Superior temporal gyrus (tissue), 1 donor: ENCODE measurements at regions not wholly inside any gene's neighbourhood (a gene's known extent, or its start where the extent isn't known, plus 50 kb on each side); places are given as distances from the start of the nearest gene placed in this dataset.

Experiments used
- DNase-seq: peaks from one replicate; pipeline ENCODE4 v3.0.0-alpha.2; 2016; ENCODE audit errors: extremely low spot score

DNA sequence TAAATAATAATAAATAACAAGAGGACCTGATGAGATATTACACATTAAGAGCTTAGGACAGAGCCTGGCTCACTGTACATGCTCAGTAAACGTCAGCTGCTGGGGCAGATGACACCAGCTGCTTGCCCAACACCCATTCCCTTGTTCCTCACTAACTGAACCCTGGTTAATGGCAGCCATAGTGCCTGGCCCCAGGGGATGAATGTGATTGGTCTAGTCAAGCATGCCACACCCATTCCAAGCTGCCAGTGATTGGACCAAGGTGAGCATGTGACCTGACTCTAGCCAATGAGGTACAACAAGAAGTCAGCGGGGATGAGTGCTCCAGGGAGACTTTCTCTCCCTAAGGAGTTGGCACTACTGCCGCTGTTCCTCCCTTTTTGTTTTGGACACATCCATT, 85.1 kb upstream of the PTPN1 start:
- DNase-seq, result no peak

DNA sequence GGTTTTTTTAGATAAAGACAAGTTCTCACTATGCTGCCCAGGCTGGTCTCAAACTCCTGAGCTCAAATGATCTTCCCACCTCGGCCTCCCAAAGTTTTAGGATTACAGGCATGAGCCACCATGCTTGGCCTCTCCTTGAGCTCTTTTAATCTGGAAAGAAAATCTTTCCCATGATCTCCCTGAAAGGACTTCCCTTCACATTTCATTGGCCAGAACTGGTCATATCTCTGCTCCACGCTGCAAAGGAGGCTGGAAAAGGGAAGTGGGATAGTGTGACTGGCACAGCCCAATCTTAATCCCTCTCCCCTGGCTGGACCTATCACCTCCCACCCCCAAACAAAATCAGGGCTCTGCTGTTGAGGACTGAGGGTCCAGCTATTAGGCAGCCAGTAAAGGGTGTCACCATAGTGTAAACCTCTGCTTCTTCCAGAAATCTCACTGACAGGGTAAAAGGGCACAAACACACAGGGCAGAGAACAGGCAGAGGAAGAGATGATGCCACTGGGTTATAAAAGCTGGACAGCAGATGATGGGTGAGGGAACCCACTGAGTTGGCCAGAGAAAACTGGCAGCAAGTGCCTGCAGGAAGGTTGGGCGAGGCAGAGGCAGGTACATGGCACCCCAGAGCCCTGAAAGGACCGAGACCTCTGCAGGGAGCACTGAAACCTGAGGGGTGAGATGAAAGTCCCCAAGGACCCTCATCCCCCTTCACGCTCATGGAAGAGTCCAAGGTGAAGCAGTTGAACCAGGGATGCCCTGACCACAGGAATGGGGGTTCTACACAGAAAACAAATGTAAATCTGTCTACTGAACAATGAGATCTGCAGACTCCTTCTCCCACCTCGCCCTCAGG, 83.1 kb upstream of the PTPN1 start:
- no peak for DNase-seq

DNA sequence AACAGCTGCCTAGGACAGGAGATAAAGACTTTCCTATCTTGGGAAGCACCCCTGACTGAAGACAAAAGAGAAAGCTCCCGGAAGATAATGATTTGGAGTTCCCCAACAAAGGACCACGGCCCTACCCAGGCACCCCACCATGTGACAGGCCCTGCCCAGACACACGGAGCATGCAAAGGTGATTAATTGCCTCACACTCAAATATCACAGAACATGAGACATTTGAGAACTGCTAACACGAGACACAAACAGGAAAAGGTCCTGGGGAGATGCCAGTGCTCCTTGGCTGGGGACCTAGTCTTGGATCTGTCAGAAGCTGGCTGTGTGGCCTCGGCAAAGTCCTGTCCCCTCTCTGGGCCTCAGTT, 82.5 kb upstream of the PTPN1 start:
- no peak for DNase-seq

DNA sequence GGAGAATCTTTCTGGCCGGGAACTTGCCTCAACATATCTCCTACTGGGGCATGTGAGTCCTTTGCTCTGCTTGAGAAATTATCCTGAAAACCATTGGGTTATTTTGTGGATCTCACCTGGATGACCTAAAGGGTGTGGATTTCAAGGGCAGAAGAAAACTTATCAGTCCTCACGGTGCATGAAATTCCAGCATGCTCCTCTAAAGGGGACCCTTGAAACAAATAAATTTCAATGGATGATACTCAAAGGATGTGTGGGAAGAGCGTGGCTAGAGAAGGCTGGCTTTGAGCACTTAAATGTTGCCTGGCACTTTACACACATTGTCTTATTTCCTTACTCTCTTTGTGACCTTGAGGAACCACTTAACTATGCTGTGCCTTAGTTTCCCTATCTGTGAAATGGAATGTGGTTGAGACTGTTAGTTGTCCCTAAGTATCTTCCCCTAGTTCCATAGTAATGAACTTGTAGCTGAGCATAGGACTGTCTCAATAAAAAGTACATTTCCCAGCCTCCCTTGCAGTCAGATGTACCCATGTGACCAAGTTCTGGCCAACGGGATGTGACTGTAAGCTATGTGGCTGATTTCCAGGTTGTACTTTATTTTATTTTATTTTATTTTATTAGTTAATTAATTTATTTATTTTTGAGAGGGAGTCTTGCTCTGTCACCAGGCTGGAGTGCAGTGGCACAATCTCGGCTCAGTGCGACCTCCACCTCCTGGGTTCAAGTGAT, 81.9 kb upstream of the PTPN1 start:
- DNase-seq, result no peak

DNA sequence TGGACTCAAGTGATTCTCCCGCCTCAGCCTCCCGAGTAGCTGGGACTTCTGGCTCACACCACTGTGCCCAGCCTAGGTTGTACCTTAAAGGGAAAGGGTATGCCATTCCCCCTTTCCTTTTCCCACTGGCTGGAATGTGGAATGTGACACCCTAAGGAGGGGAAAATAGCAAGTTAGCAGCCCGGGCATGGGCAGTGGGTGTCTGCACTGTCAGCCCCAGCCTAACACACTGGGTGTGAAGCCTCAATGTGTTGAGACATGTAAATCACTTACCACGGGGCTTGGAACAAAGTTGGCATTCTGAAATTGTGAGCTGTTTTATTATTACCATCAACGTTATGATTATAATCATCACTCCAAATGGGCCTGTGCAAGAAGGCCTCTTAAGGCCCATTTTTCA, 80.8 kb upstream of the PTPN1 start:
- DNase-seq, result no peak

DNA sequence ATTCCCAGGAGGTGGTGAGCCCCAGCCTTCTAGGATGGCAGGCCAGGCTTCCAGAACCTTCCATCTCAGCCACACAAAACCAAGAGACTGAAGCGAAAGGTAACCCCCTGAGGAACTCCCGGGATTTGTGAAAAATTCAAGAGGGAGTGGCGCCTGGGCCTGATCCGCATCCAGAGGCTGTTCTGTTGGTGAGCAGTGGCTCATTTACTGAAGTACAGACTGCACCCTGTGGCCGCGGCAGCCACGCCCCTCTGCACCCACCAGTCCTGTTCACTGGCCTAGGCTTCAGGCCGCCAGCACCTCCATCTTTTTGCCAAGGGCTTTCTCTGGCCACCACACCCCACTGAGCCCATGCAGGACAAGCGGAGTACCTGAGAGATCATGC, 79.1 kb upstream of the PTPN1 start:
- no peak for DNase-seq

DNA sequence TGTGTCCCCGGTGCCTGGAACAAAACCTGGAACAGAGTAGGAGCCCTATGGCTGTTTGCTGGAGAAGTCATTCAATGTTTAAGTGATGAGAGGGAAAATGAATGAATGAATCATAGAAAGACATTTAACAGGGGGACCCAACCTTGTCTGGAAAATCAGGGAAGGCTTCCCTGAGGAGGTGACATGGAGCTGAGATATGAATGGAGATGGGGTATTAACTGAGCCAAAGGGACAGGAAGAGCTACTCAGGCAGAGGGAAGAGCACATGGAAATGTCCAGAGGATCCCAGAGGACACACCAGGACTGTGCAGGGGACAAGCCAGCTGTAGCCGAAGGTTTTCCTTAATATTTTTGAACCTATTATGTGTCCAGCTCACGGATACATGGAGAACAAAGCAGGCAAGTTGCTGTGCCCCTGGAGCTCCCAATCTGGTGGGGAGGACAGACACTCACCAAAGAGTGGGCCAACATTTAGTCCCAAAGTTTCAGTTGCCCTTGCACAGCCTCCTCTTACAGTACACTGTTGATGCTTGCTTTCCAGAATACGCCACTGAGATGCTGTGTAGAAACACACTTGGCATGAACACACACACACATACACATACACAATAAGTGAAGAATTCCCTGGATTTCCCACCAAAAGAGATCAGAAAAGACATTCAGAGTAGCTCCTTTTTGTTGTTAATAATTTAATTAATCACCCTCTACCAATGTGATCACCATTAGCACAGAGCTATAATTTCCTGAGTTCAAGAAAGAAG, 77.0 kb upstream of the PTPN1 start:
- no peak for DNase-seq

DNA sequence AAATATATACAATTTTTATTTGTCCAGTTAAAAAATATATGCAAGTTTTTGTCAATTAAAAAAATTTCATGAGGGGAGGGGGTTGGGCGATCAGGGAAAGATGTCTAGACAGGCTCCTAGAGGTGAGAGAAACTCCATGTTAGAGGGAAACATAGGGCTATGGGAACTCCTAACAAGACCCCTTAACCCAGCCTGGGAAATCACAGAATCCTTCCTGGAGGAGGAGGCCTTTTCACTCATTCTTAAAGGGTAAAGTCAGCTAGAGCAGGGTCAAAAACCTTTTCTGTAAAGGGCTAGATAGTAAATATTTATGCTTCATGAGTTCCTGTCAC, 75.9 kb upstream of the PTPN1 start:
- DNase-seq, result no peak

DNA sequence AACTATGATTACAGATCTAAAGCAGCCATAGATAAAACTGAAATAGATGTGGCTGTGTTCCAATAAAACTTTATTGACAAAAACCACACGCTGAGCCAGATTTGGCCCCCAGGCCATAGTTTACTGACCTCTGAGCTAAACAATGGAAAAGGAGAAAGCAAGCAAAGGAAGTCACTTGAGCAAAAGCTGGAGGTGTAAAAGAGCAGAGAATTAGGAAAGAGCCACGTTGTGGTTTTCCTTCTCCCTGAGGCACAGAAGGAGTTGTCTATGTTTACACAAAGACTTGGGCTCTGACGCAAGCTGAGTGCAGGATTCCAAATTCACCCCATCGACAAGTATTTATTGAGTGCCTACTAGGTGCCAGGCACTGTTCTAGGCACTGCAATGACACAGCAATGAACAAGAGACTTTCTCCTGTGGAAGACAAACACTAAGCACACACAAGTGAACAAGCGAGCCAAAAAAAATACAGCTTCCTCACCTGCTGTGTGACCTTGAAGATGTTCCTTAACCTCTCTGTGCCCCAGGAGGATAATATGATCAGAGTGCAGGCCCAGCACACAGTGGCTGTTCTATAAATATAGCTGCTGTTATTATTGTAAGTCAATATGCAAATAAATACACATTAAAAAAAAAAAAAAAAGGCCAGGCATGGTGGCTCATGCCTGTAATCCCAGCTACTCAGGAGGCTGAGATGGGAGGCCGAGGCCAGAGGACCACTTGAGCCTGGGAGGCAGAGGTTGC, 75.4 kb upstream of the PTPN1 start:
- DNase-seq, result no peak

DNA sequence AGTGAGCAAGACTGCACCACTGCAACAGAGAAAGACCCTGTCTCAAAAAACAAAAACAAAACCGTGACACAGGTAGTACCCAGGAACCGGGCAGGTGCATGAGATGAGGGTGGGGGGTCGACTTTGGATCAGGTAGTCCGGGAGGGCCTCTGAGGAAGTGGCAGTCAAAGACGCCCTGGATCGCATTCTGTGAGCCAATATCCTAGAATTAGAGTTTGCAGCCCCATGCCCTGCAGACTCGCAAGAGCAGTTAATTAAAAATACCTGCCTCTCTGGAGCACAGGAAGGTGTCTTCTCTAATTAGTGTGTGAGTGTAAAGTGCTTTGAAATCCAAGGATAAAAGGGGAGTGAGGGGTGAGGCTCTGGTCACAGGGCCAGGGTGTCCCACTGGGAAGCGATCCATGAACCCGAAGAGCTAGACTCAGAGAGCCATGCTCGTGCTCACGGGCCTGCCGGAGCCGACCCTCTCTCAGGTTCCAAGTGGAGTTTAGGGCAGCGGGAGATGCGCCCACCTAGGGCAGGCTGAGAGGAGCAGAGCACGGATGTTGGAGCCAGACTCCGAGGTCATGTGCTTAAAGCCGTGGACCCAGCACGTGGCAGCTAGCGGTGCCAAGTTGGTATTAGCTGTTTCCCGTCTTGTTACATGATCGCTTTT, 74.7 kb upstream of the PTPN1 start:
- DNase-seq, result no peak

DNA sequence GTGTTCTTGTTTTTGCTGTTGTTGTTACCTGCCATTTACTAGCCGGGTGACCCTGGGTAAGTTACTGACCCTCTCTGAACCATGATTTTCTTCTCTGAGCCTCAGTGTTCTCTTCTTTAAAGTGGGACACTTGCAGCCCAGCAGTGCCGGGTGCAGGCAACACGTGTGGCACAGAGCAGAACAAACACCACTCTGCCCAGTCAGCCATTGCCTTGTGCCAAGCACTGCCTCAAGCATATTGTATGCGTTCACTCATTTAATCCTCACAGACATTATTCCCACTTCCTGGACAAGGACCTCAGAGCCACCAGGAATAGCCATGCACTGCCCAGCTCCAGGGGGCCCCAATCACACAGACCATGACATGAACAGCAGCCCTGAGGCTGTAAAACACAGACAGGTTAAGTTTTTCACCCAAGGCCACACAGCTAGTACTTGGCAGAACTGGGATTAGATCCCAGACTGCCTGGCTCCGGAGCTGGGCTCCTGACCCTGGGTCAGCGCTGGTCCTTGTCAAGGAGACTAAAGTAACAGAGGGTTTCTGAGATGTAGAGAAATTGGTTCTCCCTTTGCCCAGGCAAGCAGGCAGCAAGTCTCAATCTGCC, 74.0 kb upstream of the PTPN1 start:
- no peak for DNase-seq

DNA sequence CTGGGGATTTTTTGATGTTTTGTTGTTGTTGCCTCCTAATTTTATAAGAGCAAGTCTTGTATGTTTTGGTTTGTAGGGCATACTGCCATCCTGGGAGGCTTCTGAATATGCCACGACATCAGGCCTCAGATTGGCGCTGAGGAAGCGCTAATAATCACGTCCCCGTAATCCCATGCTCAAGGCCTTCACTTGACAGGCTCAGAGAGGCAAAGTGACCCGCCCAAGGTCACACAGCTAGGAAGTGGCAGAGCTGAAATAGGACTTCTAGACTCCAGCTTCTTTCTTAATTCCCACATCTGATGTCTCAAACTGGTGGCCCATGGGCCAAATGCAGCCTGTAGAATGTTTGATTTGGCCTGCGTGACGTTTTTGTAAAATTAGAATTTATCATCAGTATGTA, 73.5 kb upstream of the PTPN1 start:
- no peak for DNase-seq

DNA sequence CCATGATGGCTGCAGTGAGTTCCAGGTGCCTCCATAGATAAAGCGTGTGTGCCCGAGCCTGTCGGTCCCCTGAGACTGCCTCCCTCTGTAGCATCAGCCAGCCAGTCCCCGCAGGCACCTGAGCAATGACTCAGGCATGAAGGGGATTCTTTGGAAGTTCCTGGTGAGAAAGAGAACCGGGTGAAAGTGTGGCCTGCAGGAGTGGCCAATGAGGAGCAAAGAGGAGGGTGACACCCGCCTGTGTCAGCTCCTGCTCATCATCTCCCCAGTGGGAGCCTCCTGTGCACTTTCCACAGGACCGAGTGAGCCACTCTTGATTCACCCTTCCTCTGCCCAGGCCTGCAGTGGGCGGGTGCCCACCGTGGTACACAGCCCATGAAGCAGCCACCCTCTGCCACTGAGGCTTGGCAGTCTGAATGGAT, 71.2 kb upstream of the PTPN1 start:
- DNase-seq, result no peak

DNA sequence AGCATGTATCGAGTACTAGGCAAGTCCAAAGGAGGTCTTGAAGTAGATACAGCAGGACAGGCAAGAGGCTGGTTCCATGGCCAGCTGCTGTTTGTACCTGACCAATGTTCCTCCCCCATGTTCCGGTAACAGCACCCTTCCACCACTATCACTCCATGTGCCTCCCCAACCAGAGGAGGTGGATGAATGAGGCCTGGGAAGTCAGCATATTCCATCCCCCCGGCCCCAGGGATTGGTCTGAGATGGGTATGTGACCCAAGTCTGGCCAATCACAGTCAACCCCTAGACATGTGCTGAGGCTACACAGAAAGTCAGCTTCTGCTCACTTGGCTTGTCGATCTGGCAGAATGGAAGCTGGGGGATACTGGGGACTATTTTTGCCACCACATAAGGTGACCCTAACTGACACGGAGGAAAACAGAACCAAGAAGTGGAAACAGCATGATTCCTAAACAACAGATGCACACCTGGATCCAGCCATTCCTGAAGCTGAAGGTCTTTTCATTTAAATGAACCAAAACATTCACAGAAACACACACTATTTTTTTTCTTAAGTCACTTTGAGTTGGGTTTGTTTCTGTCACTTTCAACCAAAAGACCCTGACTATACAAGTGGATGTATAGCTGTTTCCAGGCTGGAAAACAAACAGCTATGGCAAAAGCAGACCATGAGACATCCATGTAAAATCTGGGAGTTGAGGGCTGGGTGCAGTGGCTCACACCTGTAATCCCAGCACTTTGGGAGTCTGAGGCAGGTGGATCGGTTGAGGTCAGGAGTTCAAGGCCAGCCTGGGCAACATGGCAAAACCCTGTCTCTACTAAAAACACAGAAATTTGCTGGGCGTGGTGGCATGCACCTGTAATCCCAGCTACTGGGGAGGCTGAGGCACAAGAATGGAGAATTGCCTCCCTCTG, 70.4 kb upstream of the PTPN1 start:
- DNase-seq, result no peak

DNA sequence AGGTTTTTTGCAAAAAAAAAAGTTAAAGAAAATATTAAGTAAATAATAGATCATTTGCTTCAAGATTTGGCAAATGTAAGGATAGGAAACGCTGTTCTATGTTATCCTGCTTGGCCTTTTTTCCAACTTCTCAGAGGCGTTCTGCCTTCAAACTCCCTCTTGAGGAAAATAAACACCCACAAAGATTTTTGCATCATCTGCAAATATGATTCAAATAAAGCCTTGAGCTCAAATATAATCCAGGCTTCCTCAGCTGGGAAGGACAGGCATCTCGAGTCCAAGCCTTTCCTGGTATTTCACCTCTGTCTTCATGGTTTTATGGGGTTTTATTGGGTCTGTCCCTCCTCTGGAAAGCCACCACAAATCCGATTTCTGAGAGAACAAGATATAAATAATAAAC, 67.7 kb upstream of the PTPN1 start:
- DNase-seq, result no peak

DNA sequence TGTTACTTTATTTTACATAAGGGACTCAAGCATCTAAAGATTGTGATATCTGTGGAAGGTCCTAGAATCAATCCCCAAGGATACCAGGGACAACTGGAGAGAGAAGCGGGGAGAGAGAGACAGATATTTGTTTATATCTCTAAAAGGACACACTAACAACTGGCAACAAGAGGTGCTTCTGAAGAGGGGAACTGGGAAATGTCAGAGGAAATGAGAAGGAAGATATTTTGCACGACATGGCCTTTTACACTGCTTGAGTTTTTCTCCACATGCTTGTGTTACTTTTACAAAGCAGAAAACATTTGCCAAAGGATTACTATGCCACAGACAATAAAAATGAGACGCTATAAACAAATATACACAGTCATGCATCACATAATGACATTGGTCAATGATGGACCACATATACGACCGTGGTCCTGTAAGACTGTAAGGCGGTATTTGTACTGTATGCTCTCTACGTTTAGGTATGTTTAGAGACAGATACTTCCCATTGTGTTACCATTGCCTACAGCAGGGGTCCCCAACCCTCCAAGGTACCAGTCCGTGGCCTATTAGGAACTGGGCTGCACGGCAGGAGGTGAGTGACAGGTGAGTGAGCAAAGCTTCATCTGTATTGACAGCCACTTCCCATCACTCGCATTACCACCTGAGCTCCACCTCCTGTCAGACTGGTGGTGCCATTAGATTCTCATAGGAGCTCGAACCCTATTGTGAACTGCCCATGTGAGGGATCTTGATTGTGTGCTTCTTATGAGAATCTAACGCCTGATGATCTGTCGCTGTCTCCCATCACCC, 64.6 kb upstream of the PTPN1 start:
- no peak for DNase-seq

DNA sequence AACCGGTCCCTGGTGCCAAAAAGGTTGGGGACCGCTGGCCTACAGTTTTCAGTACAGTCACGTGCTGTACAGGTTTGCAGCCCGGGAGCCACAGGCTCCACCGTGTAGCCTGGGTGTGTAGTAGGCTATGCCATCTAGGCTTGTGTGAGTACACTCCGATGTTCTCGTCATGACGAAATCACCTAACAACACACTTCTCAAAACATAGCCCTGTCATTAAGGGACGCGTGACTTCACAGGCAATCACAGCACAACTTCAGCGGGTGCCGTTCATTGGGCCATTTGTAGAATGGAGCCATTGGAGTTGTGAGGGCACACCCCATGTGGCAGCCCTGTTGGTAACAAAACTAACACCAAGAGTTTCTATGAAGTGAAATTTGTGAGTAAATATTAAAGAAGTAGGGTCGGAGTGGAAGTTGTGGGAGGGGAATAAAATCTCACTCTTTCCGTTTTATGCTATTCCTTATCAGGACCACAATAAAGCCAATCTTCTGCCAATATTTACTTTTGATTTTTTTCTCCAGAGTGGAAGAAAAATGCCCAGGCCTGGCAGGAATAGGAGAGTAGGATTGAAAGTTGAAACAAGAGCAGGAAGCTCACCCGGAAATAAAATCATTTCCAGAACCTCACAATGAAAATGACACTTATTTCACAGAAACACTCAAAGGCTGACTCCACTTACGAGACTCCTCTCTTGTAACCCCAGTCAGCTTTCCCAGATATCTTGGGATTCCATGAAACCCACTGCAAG, 63.7 kb upstream of the PTPN1 start:
- DNase-seq, result no peak

DNA sequence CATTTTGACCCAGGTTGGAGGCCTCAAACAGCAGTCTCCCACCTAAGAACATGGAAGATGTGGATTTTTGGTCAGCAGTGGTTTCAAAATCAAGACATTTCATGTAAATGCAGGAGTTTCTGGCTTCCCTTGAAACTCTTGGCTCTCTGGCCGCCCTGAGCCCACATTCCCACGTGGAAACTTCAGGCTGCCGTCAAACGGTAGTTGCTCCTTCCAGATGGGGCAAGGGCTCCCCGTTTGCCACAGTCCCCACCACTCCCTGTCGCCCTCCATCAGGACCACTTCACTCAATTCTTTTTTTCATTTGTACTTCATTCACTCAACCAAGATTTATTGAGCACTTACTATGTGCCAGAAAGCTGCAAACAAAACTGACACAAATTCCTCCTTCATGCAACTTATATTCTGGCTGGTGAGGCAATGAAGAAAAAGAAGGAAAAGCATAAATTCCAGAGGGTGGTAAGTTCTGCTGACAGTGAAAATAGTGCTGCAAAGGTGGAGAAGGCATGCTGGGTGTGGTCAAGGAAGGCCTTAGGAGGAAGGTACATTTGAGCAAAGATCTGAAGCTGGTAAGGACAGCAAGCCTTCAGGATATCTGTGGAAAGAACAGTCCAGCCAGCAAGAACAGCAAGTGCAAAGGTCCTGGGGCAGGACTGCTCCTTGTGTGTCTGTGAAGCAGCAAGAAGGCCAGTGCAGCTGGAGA, 62.9 kb upstream of the PTPN1 start:
- no peak for DNase-seq
